ENCODE measurements at regions not wholly inside any gene's neighbourhood (a gene's known extent, or its start where the extent isn't known, plus 50 kb on each side); places are given as distances from the start of the nearest gene placed in this dataset.

- Histone ChIP-seq H3K4me3 (no peak overlapping the region), H3K27me3 (replicated peaks; ENCODE audit: insufficient read depth) (no peaks in the 10 kb centered on the region), H3K36me3 (no peaks in the 10 kb centered on the region), H3K27ac (no peak overlapping the region), H3K4me1 (ENCODE audit: control insufficient read depth in 1 of 2, low read depth in 2 of 2) (no peaks in the 10 kb centered on the region), H3K9me3 (no peaks in the 10 kb centered on the region)
- TF ChIP-seq, protein P1, sequence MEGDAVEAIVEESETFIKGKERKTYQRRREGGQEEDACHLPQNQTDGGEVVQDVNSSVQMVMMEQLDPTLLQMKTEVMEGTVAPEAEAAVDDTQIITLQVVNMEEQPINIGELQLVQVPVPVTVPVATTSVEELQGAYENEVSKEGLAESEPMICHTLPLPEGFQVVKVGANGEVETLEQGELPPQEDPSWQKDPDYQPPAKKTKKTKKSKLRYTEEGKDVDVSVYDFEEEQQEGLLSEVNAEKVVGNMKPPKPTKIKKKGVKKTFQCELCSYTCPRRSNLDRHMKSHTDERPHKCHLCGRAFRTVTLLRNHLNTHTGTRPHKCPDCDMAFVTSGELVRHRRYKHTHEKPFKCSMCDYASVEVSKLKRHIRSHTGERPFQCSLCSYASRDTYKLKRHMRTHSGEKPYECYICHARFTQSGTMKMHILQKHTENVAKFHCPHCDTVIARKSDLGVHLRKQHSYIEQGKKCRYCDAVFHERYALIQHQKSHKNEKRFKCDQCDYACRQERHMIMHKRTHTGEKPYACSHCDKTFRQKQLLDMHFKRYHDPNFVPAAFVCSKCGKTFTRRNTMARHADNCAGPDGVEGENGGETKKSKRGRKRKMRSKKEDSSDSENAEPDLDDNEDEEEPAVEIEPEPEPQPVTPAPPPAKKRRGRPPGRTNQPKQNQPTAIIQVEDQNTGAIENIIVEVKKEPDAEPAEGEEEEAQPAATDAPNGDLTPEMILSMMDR (IDR thresholded peaks at IDR 0.05) = no peak
- ATAC-seq (ENCODE audit: insufficient number of reproducible peaks, low FRiP score, low read depth) (no peak), DNase-seq (ENCODE audit: low spot score) (no peak)
These were observed 289.9 kb upstream of the ATP11B start for GRCh38 chr3:182503401-182503800.

DNA sequence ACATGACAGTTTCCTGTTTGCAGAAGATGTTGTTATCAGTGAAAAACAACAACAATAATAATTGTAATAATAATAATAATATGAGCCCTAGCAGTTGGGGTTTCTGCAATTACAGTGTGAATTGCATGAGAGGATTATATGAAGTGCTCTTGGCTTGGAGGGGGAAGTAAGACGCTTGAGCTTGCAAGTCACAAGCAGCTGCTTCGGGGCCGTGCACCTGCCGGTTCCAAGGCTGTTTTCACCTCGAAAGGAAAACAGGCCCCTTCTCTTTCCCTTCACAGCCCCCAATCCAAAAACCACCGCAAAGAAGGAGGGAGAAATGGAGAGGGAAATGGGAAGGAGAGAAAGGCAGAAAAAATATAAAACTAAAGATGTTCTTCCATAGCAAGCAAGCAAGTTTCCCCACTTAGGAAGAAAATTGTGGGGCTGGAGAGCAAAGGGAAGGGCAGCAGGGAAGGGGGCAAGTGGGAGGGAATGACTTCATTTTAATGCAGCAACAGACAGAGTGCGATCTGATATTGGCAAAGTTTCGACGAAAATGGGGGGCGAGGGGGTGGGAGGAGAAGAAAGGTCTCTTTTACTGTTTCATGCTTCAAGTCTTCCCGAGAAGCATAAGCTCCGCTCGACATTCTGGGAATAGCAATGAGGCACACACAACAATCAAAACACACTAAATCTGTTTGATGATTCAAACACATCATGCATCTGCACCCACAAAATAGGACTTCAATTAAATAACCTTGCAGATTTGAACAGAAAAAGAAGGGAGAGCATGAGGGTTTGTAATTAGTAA, 284.2 kb upstream of the ATP11B start:
- H3K9me3 ChIP-seq = no peaks in the 10 kb centered on the region
- H3K27me3 ChIP-seq (replicated peaks; ENCODE audit: insufficient read depth) = no peaks in the 10 kb centered on the region
- H3K4me3 ChIP-seq = no peak overlapping the region
- no peak overlapping the region for H3K27ac ChIP-seq
- no peak for ATAC-seq (ENCODE audit: insufficient number of reproducible peaks, low FRiP score, low read depth)
- H3K4me1 ChIP-seq (ENCODE audit: control insufficient read depth in 1 of 2, low read depth in 2 of 2) = no peaks in the 10 kb centered on the region
- TF ChIP-seq, protein P1 (IDR thresholded peaks at IDR 0.05) = no peak
- H3K36me3 ChIP-seq = no peaks in the 10 kb centered on the region
- no peak for DNase-seq (ENCODE audit: low spot score)

DNA sequence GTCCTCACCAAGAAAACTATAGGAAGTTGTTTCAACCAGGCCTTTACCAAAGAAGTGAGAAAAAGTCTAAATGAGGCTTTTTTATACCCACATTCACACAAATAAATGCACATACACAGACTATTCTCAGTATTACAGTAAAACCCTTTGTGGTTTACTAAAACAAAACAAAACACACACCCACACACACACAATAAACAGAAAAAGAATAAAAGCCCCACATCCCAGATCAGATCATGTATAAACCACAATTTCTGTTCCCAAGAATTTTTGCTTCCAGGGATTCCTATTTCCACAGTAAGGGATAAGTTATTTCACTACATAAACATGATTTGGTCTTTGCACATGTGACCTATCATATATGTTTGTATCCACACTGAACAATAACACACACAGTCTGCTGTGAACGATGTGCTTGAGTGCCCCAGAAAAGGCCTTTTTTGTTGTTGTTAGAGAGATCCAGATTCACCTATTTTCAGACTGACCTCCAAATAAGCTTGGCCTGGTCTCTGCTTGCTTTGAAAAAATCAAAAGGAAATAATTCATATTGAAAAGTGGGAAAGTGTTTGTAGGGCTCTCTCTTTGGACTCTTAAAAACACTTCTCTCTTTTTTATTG, 283.4 kb upstream of the ATP11B start:
- no peak overlapping the region for H3K27ac ChIP-seq
- H3K36me3 ChIP-seq = no peaks in the 10 kb centered on the region
- DNase-seq (ENCODE audit: low spot score) (no peak), ATAC-seq (ENCODE audit: insufficient number of reproducible peaks, low FRiP score, low read depth) (no peak)
- no peaks in the 10 kb centered on the region for H3K4me1 ChIP-seq (ENCODE audit: control insufficient read depth in 1 of 2, low read depth in 2 of 2)
- no peaks in the 10 kb centered on the region for H3K9me3 ChIP-seq
- H3K27me3 ChIP-seq (replicated peaks; ENCODE audit: insufficient read depth) = no peaks in the 10 kb centered on the region
- H3K4me3 ChIP-seq = no peak overlapping the region
- TF ChIP-seq, protein P1 (IDR thresholded peaks at IDR 0.05) = no peak

- H3K4me1 ChIP-seq (ENCODE audit: control insufficient read depth in 1 of 2, low read depth in 2 of 2) = no peaks in the 10 kb centered on the region
- H3K36me3 ChIP-seq = no peaks in the 10 kb centered on the region
- no peaks in the 10 kb centered on the region for H3K27me3 ChIP-seq (replicated peaks; ENCODE audit: insufficient read depth)
- no peak for DNase-seq (ENCODE audit: low spot score)
- H3K4me3 ChIP-seq = no peak overlapping the region
- TF ChIP-seq, protein P1 (IDR thresholded peaks at IDR 0.05) = no peak
- no peaks in the 10 kb centered on the region for H3K9me3 ChIP-seq
- no peak overlapping the region for H3K27ac ChIP-seq
- ATAC-seq (ENCODE audit: insufficient number of reproducible peaks, low FRiP score, low read depth) = no peak
These were observed 278.9 kb upstream of the ATP11B start for GRCh38 chr3:182514236-182514964.
